HL-60/S4 (cell line): ENCODE measurements at regions not wholly inside any gene's neighbourhood (a gene's known extent, or its start where the extent isn't known, plus 50 kb on each side); places are given as distances from the start of the nearest gene placed in this dataset.
"Not testable (repeated sequence)": the region's sequence is repeated elsewhere in the genome, so short reads cannot be mapped to it uniquely, and the experiment has no call there.

ENCODE experiments used
- in situ Hi-C: fragments of 300-500 bp; cut with MboI; formaldehyde crosslinking; loops from 2 replicates; pipeline ENCODE4 v1.14.3; 2022; ENCODE audit warnings: low sequenced_read_pairs

DNA sequence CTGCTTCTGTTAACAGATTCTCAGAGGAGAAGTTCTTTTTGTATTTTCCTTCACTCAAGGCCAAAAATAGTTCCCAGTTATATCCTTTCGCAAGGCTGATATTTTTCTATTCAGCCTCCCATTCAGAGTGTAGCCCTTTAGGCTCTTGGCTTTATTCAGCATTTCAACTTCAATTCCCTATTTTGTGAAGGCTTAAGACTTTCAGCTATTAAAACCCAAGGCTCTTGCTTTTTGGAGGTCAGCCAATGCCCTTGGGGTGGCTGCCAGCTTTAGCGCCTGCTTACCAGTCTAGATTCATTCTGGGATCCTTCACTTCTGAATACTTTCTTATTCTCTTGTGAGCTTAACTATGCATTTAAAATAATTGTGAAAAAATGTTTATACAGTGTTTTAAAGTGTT is 57.3 kb upstream of the ADGRA3 start:
- in situ Hi-C loops, result no loop called here

DNA sequence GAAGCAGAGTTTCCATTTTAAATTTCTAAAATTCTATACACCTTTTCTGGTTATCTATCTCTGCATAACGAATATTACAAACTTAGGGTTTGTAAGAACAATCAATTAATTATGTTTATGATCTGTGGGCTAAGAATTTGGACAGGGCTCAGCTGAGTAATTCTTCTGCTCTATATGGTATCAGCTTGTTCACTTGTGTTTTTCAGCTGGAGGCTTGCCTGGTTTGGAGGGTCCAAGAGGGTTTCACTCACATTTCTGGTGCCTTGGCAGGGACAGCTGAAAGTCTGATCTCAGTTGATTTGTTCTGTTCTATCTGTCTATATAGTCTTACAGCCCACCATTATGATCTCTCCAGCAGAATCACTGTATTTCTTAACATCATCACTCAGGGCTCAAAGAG is 57.8 kb upstream of the ADGRA3 start:
- in situ Hi-C loops, result no loop called here

DNA sequence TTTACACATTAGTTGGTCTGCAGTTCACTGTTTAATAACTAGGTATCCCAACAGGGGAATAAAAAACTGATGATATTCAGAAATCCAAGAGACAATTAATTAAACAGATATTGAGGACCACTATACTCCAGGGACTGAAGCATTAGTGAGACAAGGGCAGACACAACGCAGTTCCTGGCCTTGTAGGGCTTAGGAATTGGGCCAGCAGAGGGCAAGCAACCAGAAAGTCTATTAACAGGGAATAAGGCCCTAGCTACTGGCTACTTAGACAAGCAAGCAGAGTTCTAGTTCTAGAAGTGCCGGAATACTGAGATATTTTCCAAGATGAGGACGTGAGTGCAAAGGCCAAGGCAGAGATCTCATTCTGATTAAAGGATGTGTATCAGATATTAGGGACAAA is 58.6 kb upstream of the ADGRA3 start:
- in situ Hi-C loops, result no loop called here

DNA sequence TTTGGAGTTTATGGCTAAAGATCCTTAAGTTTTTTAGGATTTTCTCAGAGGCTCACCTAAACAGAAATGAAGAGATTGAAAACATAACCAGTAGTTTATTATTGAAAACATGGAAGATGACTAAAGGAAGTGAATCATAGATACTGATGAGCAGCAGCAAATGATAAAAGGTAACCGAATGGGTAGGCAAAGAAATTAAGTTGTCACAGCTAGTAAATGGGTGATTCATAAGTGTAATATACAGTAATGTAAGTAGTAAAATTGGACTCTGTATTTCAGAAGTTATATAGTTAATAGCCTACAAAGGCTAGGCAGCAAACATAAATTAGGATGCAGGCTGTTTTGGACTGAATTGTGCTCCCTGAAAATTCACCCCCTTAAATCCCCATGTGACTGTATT is 59.0 kb upstream of the ADGRA3 start:
- in situ Hi-C loops, result no loop called here

DNA sequence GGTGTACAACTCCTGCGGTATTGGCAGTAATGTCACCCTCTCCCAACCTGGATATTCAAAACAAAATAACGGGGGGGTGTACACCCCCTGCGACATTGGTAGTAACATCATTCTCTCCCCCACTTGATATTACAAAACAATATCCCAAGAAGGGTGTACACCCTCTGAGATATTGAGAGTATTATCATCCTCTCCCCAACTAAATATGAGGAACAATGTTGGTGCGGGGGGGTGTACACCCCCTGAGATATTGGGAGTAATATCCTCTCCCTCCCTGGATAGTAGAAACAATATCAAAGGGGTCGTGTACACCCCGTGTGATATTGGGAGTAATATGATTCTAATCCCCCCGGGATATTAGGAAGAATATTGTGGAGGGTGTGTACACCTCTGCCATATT is 71.4 kb upstream of the ADGRA3 start:
- in situ Hi-C loops, result no loop called here

DNA sequence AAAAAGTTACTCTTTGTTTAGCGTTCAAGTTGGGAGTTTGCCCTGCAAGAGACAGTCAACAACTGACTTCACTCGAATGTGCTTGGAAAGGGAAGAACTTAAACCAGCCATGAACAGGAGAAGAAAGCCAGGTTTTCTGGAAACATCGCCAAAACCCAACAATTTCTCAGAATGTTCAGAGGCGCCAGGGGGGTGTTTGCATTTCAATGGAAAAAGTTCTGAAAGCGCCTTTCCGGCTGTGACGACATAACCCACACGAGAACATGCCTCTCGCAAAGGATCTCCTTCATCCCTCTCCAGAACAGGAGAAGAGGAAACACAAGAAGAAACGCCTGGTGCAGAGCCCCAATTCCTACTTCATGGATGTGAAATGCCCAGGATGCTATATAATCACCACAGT is 78.1 kb upstream of the ADGRA3 start:
- in situ Hi-C loops, result no loop called here

DNA sequence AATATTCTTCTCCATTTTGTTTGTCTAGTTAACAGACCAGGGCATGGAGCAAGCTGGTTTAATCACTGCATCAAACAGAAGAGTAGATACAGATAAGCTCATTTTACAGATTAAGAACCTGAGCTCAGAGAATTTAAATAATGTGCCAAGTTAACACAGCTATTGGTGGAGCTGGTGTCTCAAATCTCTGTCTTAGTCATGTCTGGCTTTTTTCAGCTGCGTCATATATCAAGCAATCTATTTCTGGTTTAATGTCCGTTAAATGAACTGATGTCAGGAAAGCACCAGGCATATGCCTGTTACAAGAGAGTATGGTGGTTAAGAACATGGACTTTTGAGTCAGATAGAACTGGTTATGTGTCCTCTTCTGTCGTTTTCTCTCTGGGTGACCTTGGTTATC is 79.8 kb upstream of the ADGRA3 start:
- in situ Hi-C loops, result no loop called here

DNA sequence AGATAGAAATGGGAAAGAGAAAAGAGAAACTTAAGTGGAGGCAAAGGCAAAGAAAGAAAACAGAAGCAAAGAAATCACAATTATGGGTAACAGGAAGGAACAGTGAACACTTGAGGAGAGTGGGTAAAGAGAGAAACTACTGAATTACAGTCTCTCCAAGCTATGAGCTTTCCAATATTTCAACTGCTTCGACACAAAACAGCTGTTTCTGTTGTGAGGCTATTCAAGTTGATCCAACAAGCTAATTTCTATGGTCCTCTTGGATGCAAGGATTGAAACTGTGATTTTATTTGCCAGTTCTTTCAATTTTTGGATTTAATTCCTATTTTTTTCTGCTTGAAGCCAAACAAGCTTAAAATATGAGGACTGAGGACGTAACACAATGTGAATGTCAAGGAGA is 80.5 kb upstream of the ADGRA3 start:
- in situ Hi-C loops, result no loop called here

DNA sequence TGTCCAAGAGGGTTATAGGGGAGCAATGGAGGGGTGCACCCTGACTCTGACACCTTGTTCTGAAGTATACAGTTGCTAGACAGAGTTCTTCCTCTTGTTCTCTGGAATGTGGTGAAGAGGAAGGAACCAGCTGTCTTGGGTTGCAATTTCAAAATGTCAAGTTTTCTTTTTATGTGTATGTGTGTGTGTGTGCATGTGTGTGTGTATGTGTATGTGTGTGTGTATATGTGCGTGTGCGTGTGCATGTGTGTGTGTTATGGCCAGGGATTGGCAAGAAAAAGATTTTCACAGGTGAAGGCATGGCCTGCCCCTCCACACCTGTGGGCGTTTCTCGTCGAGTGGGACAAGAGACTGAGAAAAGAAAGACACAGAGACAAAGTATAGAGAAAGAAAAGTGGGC is 81.6 kb upstream of the ADGRA3 start:
- in situ Hi-C loops, result no loop called here

DNA sequence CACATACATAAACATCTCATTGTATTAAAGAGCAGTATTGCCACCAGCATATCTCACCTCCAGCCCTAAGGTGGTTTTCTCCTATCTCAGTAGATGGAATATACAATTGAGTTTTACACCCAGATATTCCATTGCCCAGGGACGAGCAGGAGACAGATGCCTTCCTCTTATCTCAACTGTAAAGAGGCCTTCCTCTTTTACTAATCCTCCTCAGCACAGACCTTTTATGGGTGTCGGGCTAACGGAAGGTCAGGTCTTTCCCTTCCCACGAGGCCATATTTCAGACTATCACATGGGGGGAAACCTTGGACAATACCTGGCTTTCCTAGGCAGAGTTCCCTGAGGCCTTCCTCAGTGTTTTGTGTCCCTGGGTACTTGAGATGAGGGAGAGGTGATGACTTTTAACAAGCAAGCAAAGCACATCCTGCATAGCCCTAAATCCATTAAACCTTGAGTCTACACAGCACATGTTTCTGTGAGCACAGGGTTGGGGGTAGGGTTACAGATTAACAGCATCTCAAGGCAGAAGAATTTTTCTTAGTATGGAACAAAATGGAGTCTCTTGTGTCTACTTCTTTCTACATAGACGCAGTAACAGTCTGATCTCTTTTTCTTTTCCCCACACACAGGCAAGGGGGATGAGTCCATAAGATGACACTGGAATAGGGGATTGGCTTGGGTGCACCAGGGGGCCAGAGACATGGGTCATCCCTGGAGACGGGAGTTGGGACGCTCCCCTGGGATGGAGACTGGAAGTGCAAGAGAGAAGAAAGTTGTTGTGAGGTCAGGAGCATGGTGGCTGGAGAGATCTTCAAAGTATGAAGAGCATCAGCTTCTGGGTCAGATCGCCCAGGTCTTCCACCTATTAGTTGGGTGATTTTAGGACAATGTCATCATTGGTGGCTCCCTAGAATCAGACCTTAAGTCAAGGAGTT is 82.5 kb upstream of the ADGRA3 start:
- in situ Hi-C loops, result not testable (repeated sequence)

DNA sequence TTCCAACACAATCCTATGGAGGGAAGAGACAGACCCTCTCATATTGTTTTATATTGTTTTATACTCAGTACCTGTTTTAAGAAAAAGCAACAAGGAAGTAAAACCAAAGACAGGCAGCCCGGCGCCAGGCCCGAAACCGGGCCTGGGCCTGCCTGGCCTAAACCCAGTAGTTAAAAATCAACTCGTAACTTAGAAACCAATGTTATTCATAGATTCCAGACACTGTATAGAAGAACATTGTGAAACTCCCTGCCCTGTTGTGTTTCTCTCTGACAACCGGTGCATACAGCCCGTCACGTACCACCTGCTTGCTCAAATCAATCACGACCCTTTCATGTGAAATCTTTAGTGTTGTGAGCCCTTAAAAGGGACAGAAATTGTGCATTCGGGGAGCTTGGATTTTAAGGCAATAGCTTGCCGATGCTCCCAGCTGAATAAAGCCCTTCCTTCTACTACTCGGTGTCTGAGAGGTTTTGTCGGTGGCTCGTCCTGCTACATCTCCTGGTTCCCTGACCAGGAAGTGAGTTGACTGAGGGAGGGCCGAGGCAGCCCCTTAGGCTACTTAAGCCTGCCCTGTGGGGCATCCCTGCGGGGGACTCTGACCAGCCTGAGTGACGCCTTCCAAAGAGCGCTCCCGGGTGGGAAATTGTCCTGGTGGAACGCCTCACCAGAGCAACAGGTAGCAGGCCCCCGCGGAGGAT is 83.5 kb upstream of the ADGRA3 start:
- in situ Hi-C loops, result not testable (repeated sequence)

DNA sequence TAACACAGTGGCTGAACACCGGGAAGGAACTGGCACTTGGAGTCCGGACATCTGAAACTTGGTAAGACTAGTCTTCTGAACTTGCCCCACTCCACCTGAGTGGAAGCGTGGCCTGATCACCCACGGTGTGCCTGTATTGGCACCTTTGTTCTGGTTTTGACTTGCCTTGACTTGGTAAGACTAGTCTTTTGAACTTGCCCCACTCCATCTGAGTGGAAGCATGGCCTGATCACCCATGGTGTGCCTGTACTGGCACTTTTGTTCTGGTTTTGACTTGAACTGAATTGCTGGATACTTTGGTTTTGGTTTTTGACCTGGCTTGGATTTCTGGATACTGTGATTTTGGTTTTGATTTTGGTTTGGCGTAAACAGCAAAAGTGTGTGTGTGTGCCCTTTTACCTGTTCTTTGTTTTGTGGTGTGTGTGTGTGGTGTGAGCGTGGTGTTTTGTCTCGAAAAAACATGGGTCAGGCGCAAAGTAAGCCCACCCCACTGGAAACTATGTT is 84.1 kb upstream of the ADGRA3 start:
- in situ Hi-C loops, result loop anchor here (10.0 kb wide), 1 partner anchor 185 kb away; no protein-coding TSS in a partner anchor

DNA sequence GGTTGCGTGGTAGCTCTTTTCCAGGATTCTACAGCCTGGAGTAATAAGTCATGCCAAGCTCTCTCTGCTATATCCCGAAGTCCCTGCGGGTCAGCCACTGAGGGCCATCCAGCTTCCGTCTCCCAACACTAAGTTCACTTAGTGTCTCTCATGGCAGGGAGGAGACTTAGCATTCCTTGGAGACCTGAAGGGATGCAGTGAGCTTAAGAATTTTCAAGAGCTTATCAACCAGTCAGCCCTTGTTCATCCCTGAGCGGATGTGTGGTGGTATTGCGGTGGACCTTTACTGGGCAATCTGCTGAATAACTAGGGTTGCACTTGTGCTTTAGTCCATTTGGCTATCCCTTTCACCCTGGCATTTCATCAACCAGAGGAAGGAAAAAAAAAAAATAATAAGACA is 85.8 kb upstream of the ADGRA3 start:
- in situ Hi-C loops, result loop anchor here (10.0 kb wide), 1 partner anchor 187 kb away; no protein-coding TSS in a partner anchor

DNA sequence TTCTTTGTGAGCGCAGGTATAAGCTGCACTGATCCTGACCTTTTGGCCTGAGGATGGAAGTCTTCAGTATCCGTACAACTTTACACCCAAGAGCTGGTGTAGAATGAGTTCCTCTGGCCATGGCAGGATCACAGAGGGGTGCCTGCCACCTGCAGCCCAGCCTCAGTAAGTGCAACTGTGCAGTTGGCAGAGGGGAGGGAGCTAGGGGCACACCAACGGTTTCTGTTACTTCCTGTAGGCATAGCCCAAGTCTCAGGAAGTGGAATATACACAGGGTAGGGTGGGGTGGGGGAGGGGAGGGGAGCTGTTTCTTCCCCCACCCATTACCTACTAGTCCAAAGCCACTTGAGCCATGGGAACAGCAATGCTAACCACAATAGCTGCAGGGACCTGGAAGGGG is 85.4 kb upstream of the GBA3 start:
- in situ Hi-C loops, result loop anchor here (10.0 kb wide), 1 partner anchor 193 kb away; no protein-coding TSS in a partner anchor

DNA sequence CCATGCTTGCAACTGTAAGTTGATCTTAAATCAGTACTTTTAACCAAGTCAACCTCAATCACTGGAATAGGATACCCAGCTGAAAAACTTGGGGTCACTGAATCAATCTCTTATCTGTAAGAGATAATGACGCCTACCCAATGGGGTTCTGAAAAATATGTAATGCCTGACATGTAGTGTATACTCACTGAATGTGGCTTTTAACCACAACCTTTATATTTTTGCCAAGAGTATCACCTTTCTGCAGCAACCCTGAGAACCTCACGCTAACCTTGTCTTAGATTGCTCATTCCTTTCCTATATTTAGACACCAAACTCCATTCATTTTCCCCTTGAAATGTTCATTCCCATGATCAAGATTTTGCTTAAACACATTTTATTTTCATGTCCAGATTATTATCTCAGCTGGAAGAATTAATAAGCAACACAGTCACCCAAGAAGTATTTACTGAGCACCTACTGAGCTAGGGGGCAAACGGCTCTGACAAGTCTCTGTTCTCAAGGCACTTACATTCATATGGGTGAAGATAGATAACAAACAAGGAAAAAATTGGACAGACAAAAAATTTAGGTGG is 82.7 kb upstream of the GBA3 start:
- in situ Hi-C loops, result loop anchor here (10.0 kb wide), 1 partner anchor 195 kb away; no protein-coding TSS in a partner anchor

DNA sequence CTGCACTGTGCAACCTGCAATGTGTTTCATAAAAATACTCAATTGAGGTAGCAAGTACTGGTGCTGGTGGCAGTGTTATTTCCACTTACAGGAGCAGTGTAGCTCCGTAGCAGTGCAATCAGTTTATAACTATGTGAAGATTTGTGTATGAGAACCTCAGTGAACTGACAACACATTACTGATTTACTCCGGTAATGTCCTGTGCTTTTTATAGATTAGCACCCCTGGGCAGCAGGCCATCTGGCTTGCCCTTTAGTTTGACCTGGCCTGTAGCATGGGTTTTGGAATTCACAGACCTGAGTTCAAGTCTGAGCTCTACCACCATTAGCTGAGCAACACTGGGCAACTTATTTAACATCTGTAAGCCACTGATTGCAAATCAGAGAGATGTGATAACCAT is 78.6 kb upstream of the GBA3 start:
- in situ Hi-C loops, result no loop called here

DNA sequence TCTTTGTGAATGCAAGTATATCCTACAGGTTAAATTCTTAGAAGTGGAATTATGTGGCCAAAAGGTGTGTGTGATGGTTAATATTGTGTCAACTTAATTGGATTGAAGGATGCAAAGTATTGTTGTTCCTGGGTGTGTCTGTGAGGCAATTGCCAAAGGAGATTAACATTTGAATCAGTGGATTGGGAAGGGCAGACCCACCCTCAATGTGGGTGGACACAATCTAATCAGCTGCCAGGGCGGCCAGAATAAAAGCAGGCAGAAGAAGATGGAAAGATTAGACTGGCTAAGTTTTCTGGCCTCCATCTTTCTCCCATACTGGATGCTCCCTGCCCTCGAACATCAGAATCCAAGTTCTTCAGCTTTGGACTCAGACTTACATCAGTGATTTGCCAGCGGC is 76.2 kb upstream of the GBA3 start:
- in situ Hi-C loops, result no loop called here

DNA sequence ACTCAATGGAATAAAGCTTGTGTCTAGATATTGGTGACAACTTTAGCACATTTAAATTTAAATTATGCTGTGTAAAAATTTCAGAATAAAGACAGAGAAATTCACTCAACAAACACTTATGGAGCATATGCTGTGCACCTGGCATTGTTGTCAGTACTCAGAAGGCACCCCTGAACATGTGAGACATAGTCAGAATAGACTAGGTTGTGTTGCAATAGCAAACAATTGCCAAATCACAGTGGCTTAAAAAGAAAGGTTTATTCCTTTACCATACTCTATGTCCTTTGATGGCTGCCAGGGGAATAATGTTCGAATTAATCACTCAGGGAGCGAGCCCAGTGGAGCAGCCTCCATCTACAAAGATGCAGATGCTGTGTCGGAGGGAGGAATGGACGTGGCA is 72.6 kb upstream of the GBA3 start:
- in situ Hi-C loops, result not testable (repeated sequence)

DNA sequence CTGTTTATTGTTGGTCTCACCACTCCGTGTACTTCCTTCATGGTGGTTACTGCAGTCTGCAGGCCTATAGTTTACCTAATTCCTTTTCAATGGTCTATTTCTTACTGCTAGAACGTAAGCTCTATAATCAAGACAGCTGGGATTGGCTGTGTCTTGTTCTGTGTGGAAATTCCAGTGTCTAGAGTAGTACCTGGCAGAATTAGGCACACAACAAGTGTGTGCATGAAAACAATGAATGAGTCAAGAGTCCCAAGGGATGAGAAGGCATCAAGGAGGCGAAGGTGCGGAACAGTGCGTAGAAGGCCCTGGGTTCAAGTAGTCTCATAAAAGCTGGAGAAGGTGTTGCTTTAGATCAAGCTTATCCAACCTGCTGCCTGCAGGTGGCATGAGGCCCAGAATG is 70.8 kb upstream of the GBA3 start:
- in situ Hi-C loops, result not testable (repeated sequence)

DNA sequence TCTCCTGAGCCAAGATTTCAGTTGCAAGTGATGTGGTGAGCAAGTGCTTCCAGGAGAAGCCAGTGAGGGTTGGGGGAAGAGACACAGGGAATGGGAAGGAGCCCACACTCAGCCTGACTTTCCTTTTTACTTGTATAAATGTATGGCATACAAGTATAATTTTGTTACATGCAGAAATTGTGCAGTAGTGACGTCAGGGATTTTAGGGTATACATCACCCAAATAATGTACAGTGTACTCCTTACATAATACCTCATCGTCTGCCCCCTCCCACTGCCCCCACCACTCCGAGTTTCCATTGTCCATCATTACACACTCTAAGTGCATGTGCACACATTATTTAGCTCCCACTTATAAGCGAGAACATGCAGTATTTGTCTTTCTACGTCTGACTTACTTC is 68.7 kb upstream of the GBA3 start:
- in situ Hi-C loops, result not testable (repeated sequence)

DNA sequence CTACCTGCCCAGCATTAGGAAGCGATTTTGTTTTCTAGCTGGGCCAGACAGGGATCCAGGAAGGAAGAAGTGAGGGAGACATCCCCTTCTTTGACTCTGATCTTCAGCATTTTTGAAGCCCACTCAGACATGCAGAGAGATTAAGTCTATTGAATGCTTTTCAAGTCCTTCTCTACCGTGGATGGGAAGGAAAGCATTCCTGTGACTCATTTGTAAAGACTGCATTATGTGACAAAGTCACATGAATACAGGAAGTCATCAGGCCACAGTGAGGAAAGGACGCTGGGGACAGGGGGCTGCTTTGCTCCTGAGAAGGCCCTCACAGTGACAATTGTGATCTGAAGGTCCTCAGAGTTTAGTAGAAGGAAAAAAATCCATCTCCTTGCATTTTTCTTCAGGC is 67.4 kb upstream of the GBA3 start:
- in situ Hi-C loops, result no loop called here
